ENCODE measurements at regions not wholly inside any gene's neighbourhood (a gene's known extent, or its start where the extent isn't known, plus 50 kb on each side); places are given as distances from the start of the nearest gene placed in this dataset.

DNA sequence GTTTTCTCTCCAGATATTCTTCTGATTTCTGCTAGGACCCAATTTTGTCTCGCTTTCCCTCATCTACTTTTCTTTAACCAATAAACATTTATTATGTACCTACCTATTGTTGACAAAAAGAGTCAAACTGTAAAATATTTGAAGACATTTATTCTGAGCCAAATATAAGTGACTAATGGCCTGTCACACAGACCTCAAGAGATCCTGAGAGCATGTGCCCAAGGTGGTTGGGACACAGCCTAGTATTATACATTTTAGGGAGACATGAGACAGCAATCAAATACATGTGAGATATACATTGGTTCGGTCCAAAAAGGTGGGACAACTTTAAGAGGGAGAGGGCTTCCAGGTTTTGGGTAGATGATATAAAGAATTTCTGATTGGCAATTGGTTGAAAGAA, 191.8 kb downstream of the NXNL2 start:
- no peak for DNase-seq (ENCODE audit: low read depth)
- Histone ChIP-seq H3K27me3 (ENCODE audit: control insufficient read depth, insufficient read depth, low read length) (no peaks in the 10 kb centered on the region), H3K4me3 (ENCODE audit: low read depth, low read length) (no peak overlapping the region), H3K36me3 (ENCODE audit: control insufficient read depth, insufficient read depth, low read length) (no peaks in the 10 kb centered on the region)
- TF ChIP-seq, protein P1, sequence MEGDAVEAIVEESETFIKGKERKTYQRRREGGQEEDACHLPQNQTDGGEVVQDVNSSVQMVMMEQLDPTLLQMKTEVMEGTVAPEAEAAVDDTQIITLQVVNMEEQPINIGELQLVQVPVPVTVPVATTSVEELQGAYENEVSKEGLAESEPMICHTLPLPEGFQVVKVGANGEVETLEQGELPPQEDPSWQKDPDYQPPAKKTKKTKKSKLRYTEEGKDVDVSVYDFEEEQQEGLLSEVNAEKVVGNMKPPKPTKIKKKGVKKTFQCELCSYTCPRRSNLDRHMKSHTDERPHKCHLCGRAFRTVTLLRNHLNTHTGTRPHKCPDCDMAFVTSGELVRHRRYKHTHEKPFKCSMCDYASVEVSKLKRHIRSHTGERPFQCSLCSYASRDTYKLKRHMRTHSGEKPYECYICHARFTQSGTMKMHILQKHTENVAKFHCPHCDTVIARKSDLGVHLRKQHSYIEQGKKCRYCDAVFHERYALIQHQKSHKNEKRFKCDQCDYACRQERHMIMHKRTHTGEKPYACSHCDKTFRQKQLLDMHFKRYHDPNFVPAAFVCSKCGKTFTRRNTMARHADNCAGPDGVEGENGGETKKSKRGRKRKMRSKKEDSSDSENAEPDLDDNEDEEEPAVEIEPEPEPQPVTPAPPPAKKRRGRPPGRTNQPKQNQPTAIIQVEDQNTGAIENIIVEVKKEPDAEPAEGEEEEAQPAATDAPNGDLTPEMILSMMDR (IDR thresholded peaks at IDR 0.05; ENCODE audit: insufficient read depth, low read length, poor library complexity, severe bottlenecking) = no peak

DNA sequence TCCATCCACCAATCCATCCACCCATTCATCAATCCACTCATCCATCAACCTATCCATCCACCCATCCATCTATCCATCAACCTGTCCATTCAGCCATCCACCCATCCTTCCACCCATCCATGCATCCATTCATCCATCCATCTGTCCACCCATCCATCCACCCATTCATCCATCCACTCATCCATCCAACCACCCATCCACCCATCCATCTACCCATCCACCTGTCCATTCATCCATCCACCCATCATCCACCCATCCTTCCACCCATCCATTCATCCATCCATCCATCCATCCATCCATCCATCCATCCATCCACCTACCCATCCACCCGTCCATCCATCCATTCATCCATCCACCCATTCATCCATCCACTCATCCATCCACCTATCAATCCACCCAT, 195.8 kb downstream of the NXNL2 start:
- H3K27me3 ChIP-seq (ENCODE audit: control insufficient read depth, insufficient read depth, low read length) = no peaks in the 10 kb centered on the region
- DNase-seq (ENCODE audit: low read depth) = no peak
- TF ChIP-seq, protein P1 (IDR thresholded peaks at IDR 0.05; ENCODE audit: insufficient read depth, low read length, poor library complexity, severe bottlenecking) = no peak
- H3K36me3 ChIP-seq (ENCODE audit: control insufficient read depth, insufficient read depth, low read length) = no peaks in the 10 kb centered on the region
- no peak overlapping the region for H3K4me3 ChIP-seq (ENCODE audit: low read depth, low read length)

DNA sequence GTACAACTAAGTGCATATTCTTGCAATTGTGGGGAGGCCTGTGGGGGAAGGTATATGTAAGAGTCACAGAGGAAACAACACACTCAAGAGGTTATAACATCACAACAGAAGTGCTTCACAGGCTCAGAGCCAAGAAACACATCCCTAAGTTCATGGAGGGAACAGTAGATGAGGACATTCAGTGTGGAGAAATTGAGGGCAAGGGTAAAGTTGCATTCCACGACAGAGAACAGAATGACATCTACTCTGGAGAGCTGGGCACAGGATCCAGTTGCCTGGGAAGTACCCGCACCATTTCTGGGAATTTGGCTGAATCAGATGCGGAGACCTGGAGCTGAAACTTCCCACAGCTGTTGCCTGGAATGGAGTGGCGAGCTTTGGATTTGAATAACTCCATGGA, 197.2 kb downstream of the NXNL2 start:
- H3K27me3 ChIP-seq (ENCODE audit: control insufficient read depth, insufficient read depth, low read length) = no peaks in the 10 kb centered on the region
- DNase-seq (ENCODE audit: low read depth) = no peak
- H3K36me3 ChIP-seq (ENCODE audit: control insufficient read depth, insufficient read depth, low read length) = no peaks in the 10 kb centered on the region
- TF ChIP-seq, protein P1 (IDR thresholded peaks at IDR 0.05; ENCODE audit: insufficient read depth, low read length, poor library complexity, severe bottlenecking) = no peak
- no peak overlapping the region for H3K4me3 ChIP-seq (ENCODE audit: low read depth, low read length)

DNA sequence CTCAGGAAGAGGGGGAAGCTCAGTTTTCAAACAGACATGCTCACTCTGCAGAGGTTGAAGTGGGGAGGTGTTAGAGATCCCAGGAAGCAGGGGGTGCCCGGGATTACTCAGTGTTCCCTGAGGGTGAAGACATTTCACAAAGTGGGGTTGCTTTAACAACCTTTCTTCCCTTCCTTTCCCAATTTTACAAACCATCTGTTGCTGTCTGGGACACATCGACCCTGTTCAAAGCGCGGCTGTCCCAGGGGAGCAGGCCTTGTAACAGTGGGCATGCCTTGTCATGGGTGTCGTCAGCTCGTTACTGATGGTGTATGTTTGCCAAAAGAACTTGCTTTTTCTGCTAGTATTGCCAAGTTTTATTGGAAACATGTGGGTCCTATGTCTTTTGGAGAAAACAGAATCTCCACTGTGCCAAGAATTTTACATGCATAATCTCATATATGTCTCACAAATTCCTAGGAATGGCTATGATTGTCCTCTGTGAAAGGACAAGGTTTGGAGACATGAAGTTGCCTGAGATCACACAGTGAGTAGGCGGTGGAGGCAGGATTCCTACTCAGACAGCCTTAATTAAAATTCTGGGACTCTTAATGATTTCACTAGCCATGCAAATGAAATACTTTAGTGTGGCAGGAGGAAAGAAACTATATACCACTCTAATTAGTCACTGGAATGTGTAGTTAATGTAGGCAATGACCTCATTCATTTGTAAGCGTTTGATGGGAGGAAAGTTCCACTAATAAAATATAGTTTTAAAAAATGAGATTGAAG, 198.9 kb downstream of the NXNL2 start:
- DNase-seq (ENCODE audit: low read depth) = no peak
- Histone ChIP-seq H3K4me3 (ENCODE audit: low read depth, low read length) (no peak overlapping the region), H3K36me3 (ENCODE audit: control insufficient read depth, insufficient read depth, low read length) (no peaks in the 10 kb centered on the region), H3K27me3 (ENCODE audit: control insufficient read depth, insufficient read depth, low read length) (no peaks in the 10 kb centered on the region)
- TF ChIP-seq, protein P1 (IDR thresholded peaks at IDR 0.05; ENCODE audit: insufficient read depth, low read length, poor library complexity, severe bottlenecking) = no peak

DNA sequence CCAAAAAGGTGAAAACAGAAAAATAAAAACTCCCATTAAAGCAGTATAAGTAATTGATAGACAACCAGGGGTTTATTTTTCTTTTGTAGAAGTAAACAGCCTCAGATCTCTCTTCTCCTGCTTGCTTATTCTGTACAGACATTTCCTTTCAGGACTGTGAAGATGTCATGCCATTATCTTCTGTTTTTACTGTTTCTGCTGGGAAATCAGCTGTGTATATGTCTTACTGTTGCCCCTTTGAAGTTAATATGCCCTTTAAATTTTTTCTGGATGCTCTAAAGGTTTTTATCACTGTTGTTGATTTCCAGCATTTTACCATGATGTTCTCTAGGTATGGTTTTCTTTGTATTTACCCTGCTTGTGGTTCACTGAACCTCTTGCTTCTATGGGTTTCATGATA, 199.5 kb downstream of the NXNL2 start:
- no peak for DNase-seq (ENCODE audit: low read depth)

More for the DNA sequence above, 199.5 kb downstream of the NXNL2 start:
- no peak overlapping the region for H3K4me3 ChIP-seq (ENCODE audit: low read depth, low read length)
- no peaks in the 10 kb centered on the region for H3K27me3 ChIP-seq (ENCODE audit: control insufficient read depth, insufficient read depth, low read length)
- TF ChIP-seq, protein P1 (IDR thresholded peaks at IDR 0.05; ENCODE audit: insufficient read depth, low read length, poor library complexity, severe bottlenecking) = no peak
- H3K36me3 ChIP-seq (ENCODE audit: control insufficient read depth, insufficient read depth, low read length) = no peaks in the 10 kb centered on the region
